Choroid plexus epithelial cell (primary cell): ENCODE measurements at regions not wholly inside any gene's neighbourhood (a gene's known extent, or its start where the extent isn't known, plus 50 kb on each side); places are given as distances from the start of the nearest gene placed in this dataset.

Experiments
- DNase-seq: peaks from one replicate; pipeline ENCODE4 v3.0.0-alpha.2; 2010; ENCODE audit warnings: low read depth
- H3K4me3 ChIP-seq: 2 replicates; pipeline ENCODE4 v1.5.1; 2011; ENCODE audit warnings: low read depth, mild to moderate bottlenecking, control low read depth, low read length, moderate library complexity
- CTCF ChIP-seq: conservative IDR thresholded peaks from 2 replicates; pipeline ENCODE4 v1.5.1; 2011; ENCODE audit warnings: low read depth, mild to moderate bottlenecking, control low read depth, inconsistent platforms, low read length, moderate library complexity

DNA sequence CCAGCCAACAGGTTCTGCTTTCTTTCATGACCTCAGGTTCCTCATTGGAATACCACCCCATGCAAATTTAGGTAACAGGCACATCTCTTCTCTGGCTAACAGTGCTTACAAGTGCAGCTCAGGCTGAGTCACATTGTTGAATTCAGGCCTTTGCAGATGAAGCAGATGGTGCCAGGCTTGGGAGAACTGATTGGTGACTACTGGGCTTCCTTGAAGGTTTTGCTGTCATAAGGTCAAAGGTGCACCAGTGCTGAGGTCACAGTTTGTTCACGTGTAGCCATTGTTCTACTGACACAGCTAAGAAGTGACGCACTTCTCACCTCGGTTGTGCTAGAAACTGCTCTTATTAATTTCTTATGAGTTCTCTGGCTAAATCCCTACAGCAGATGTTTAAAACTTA is 128.6 kb upstream of the BMPER start:
- no peak for DNase-seq
- no peak overlapping the region for H3K4me3 ChIP-seq
- TF ChIP-seq CTCF = no peak

DNA sequence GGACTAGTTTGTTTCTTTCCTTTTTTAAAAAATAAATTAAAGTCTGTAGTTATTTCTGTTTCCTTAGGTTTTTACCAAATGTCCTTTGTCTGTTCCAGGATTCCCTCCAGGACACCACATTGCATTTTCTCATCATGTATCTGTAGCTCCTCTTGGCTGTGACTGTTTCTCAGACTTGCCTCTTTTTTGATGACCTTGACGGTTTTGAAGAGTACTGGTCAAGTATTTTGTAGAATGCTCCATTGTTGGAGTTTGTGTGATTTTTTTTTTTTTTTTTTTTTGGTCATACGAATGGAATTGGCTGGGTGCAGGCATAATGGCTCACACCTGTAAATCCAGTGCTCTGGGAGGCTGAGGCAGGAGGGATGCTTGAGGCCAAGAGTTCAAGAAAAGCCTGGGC is 127.1 kb upstream of the BMPER start:
- no peak for TF ChIP-seq CTCF
- no peak overlapping the region for H3K4me3 ChIP-seq
- DNase-seq = no peak

GRCh38 chr7:33779216-33779615 is 126.1 kb upstream of the BMPER start:
- no peak for TF ChIP-seq CTCF

GRCh38 chr7:33781167-33781566 is 124.2 kb upstream of the BMPER start:
- no peak for DNase-seq
- no peak overlapping the region for H3K4me3 ChIP-seq
- TF ChIP-seq CTCF = no peak

More at GRCh38 chr7:33779216-33779615, 126.1 kb upstream of the BMPER start:
- H3K4me3 ChIP-seq = no peak overlapping the region
- DNase-seq = no peak

DNA sequence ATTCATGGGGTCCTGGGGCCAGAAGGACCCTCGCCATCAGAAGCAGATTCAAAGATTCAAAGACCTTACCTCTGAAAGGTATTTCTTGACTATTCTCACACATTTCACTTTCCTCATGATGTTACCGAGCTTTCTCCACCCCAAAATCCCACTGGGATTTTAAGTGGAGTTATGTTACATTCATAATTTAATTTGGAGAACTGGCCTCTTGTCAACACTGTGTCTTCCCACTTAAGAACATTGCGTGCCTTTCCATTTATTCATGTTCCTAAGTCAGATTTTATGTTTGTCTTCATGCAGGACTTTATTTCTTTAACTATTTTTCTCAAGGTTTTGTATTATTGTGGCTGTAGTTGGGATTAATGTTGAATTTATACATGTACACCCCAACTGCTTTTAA is 123.5 kb upstream of the BMPER start:
- H3K4me3 ChIP-seq = no peak overlapping the region
- DNase-seq = peak; percentile 50
- TF ChIP-seq CTCF = no peak

- no peak overlapping the region for H3K4me3 ChIP-seq
- no peak for DNase-seq
- TF ChIP-seq CTCF = no peak
These were observed 121.3 kb upstream of the BMPER start for GRCh38 chr7:33784000-33784399.

- DNase-seq = no peak
- no peak for TF ChIP-seq CTCF
- H3K4me3 ChIP-seq = no peak overlapping the region
These were observed 116.8 kb upstream of the BMPER start for GRCh38 chr7:33788531-33788930.
